PC-9 (cell line): ENCODE measurements at regions not wholly inside any gene's neighbourhood (a gene's known extent, or its start where the extent isn't known, plus 50 kb on each side); places are given as distances from the start of the nearest gene placed in this dataset.

Experiments used
- BruUV-seq: library from RNA; stranded (reverse); fragments of 400-500 nt; replicated peaks from 2 replicates; lab custom pipeline; 2021; lab: Mats Ljungman, UMichigan
- CTCF ChIA-PET: fragments of 300-600 bp; sonication (Branson Sonifier 250); formaldehyde crosslinking; loops from one replicate; lab custom pipeline; 2022; ENCODE audit warnings: antibody characterized with exemption; lab: Charles Lee
- POLR2A ChIA-PET: fragments of 300-600 bp; sonication (Branson Sonifier 250); formaldehyde crosslinking; loops from one replicate; lab custom pipeline; 2022; ENCODE audit warnings: antibody characterized with exemption; ENCODE audit not compliant: unreplicated experiment; lab: Charles Lee
- DNase-seq, 2 experiments: peaks; one replicate each; pipeline versions ENCODE4 v3.0.0 to v3.0.0-alpha.2; 2015 to 2022; ENCODE audit warnings: mixed read lengths in 1 of 2
- H2AFZ ChIP-seq: fragments of 200-600 bp; sonication (generic); 2 replicates; pipeline ENCODE4 v1.8.1; 2017; ENCODE audit warnings: antibody characterized with exemption
- H3F3A ChIP-seq: fragments of 200-600 bp; sonication (generic); 2 replicates; pipeline ENCODE4 v1.8.1; 2017; ENCODE audit warnings: antibody characterized with exemption, mild to moderate bottlenecking, low read depth; ENCODE audit not compliant: insufficient read depth
- H3K27ac ChIP-seq: fragments of 200-600 bp; sonication (generic); 2 replicates; pipeline ENCODE4 v1.6.1; 2016; ENCODE audit warnings: mixed run types
- H3K27me3 ChIP-seq: fragments of 200-600 bp; sonication (generic); 2 replicates; pipeline ENCODE4 v1.6.1; 2016; ENCODE audit warnings: low read depth, mixed run types; ENCODE audit not compliant: insufficient read depth
- H3K36me3 ChIP-seq: fragments of 200-600 bp; sonication (generic); 2 replicates; pipeline ENCODE4 v1.6.1; 2016; ENCODE audit warnings: low read depth, mixed run types
- H3K4me1 ChIP-seq: fragments of 200-600 bp; sonication (generic); replicated peaks from 2 replicates; pipeline ENCODE4 v1.6.1; 2016; ENCODE audit warnings: mixed run types; ENCODE audit not compliant: insufficient read depth
- H3K4me2 ChIP-seq: fragments of 200-600 bp; sonication (generic); 2 replicates; pipeline ENCODE4 v1.6.1; 2017; ENCODE audit warnings: mixed run types
- H3K4me3 ChIP-seq: fragments of 200-600 bp; sonication (generic); 2 replicates; pipeline ENCODE4 v1.6.1; 2016; ENCODE audit warnings: mixed run types
- H3K79me2 ChIP-seq: fragments of 200-600 bp; sonication (generic); 2 replicates; pipeline ENCODE4 v1.6.1; 2017; ENCODE audit warnings: low read depth, mixed run types
- H3K9me2 ChIP-seq: fragments of 200-600 bp; sonication (generic); 2 replicates; pipeline ENCODE4 v1.8.1; 2017; ENCODE audit warnings: mild to moderate bottlenecking; ENCODE audit not compliant: insufficient read depth
- H3K9me3 ChIP-seq: fragments of 200-600 bp; sonication (generic); 2 replicates; pipeline ENCODE4 v1.8.1; 2016; ENCODE audit warnings: low read depth; ENCODE audit not compliant: insufficient read depth
- H4K20me1 ChIP-seq: fragments of 200-600 bp; sonication (generic); 2 replicates; pipeline ENCODE4 v1.8.1; 2017; ENCODE audit not compliant: insufficient read depth
- EZH2 ChIP-seq: fragments of 200-600 bp; sonication (generic); IDR thresholded peaks from 2 replicates; pipeline ENCODE4 v1.8.0; 2017; ENCODE audit warnings: antibody characterized with exemption, low read depth
- intact Hi-C: fragments of 100-400 bp; cut with micrococcal nuclease; formaldehyde crosslinking; loops from one replicate; pipeline ENCODE4 v1.10.0; 2022; ENCODE audit not compliant: unreplicated experiment
- TF ChIP-seq, protein P1 (sequence below): fragments of 200-600 bp; sonication (generic); conservative IDR thresholded peaks from 2 replicates; pipeline ENCODE4 v1.6.1; 2017; ENCODE audit warnings: mixed run types, antibody characterized with exemption, mild to moderate bottlenecking, moderate library complexity

DNA sequence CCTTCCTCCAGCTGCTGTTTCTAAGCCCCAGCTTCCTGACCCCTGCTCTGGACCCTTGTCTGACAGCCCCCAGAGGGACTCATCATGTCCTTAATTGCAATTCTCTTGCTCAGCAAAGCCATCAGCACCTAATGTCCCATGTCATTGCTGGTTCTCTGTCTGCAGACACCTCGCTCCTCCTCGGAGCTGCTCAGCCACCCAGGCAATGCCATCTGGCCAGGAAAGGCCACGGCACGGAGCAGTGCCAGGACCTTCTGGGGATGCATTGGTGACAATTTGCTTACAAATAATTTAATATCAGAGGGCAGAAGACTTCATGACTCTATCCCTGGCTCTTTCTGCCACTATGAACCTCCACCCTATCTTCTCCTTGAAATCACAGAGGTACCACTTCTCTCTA, 107.0 kb upstream of the THY1 start:
- BruUV-seq, result no TSS peak
- Histone ChIP-seq H3K4me2 (no peak overlapping the region), H3K4me1 (no peaks in the 10 kb centered on the region), H3K4me3 (no peak overlapping the region), H3K27ac (no peak overlapping the region), H3K79me2 (no peaks in the 10 kb centered on the region), H2AFZ (no peak overlapping the region), H3K9me3 (no peaks in the 10 kb centered on the region), H3K9me2 (no peaks in the 10 kb centered on the region), H3K36me3 (no peaks in the 10 kb centered on the region), H3F3A (no peaks in the 10 kb centered on the region), H3K27me3 (peaks cover 60% of the 10 kb centered on the region), H4K20me1 (no peaks in the 10 kb centered on the region)
- no peak for DNase-seq
- TF ChIP-seq, protein P1, sequence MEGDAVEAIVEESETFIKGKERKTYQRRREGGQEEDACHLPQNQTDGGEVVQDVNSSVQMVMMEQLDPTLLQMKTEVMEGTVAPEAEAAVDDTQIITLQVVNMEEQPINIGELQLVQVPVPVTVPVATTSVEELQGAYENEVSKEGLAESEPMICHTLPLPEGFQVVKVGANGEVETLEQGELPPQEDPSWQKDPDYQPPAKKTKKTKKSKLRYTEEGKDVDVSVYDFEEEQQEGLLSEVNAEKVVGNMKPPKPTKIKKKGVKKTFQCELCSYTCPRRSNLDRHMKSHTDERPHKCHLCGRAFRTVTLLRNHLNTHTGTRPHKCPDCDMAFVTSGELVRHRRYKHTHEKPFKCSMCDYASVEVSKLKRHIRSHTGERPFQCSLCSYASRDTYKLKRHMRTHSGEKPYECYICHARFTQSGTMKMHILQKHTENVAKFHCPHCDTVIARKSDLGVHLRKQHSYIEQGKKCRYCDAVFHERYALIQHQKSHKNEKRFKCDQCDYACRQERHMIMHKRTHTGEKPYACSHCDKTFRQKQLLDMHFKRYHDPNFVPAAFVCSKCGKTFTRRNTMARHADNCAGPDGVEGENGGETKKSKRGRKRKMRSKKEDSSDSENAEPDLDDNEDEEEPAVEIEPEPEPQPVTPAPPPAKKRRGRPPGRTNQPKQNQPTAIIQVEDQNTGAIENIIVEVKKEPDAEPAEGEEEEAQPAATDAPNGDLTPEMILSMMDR, result no peak
- TF ChIP-seq EZH2, result no peak
- ChIA-PET POLR2A (no interaction called here), CTCF (no interaction called here)
- intact Hi-C loops, result loop anchor here (5.0 to 10.0 kb wide), 3 partner anchors 48 to 112 kb away; no protein-coding TSS in a partner anchor

DNA sequence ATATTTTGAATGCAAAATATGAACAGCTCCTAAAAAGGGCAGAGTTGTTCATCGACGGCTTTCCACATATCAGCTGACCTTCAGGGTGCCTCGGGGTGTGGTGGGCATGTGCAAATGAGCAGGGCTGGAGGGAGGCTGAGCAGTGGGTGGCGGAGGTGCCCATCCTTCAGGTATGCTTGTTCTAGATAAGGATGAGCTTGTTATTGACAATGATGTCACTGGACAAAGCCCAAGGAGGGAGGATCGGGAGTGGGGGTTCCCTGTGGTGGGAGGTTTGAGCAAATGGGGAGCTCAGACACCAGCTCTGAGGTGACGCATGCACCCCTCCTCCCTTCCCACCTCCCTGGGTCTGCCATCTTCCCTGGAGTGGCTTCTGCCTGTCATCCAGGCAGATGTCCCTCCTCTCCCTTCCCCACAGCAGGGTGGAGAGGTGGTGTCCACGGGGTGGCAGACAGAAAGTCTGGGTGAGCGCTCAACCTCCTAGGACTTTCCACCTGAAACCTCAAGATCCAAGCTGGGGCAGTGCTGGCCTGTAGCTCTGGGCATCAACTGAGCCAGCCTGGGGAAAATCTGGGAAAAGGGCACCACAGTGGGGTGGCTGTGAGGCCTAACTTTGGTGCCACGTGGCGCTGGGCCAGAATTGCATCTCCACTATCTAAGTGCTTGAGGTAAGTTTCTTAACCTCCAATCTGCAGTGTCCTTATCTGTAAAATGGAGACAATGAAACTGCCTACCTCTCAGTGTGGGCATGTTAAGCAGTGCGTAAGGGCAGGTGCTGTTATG, 106.3 kb upstream of the THY1 start:
- H3K36me3 ChIP-seq, result no peaks in the 10 kb centered on the region
- H3K9me2 ChIP-seq, result no peaks in the 10 kb centered on the region
- ChIA-PET POLR2A (interaction anchor here (0.7 kb wide), 1 partner anchor 584 kb away, joined by 3 read pairs; no protein-coding TSS in a partner anchor), CTCF (no interaction called here)
- H2AFZ ChIP-seq, result no peak overlapping the region
- no peak overlapping the region for H3K27ac ChIP-seq
- no peak overlapping the region for H3K4me2 ChIP-seq
- BruUV-seq, result no TSS peak
- H3K79me2 ChIP-seq, result no peaks in the 10 kb centered on the region
- intact Hi-C loops, result no loop called here
- no peaks in the 10 kb centered on the region for H3K4me1 ChIP-seq
- H3K4me3 ChIP-seq, result no peak overlapping the region
- DNase-seq, result peak in 1 of 2 experiments; percentile 28
- H3K9me3 ChIP-seq, result no peaks in the 10 kb centered on the region
- H3K27me3 ChIP-seq, result peaks cover 66% of the 10 kb centered on the region
- no peaks in the 10 kb centered on the region for H4K20me1 ChIP-seq
- TF ChIP-seq EZH2, result no peak
- TF ChIP-seq, protein P1, result no peak
- no peaks in the 10 kb centered on the region for H3F3A ChIP-seq

DNA sequence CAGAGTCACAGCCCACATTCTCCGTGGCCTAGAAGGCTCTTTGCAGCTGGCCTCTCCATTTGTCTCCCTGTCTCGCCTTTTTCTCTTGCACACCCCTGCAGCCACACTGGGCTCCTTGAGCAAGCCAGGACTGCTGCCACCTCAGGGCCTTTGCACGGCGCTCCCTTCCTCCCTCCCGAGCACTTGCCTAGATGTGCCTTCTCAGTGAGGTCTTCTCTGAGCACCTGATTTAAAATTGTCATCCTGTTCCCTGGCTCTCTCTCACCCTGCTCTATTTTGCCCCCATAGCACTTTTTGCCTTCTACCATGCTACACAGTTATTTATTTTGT, 102.9 kb upstream of the THY1 start:
- Histone ChIP-seq H3K4me3 (no peak overlapping the region), H3K9me2 (no peaks in the 10 kb centered on the region), H3K4me2 (no peak overlapping the region), H3K79me2 (no peaks in the 10 kb centered on the region), H3K9me3 (no peaks in the 10 kb centered on the region), H3F3A (no peaks in the 10 kb centered on the region), H3K36me3 (no peaks in the 10 kb centered on the region), H2AFZ (no peak overlapping the region), H4K20me1 (no peaks in the 10 kb centered on the region), H3K27me3 (peaks cover 86% of the 10 kb centered on the region), H3K27ac (no peak overlapping the region), H3K4me1 (no peaks in the 10 kb centered on the region)
- TF ChIP-seq, protein P1, result no peak
- no peak for TF ChIP-seq EZH2
- POLR2A ChIA-PET, result no interaction called here
- BruUV-seq, result no TSS peak
- intact Hi-C loops, result no loop called here
- CTCF ChIA-PET, result no interaction called here
- no peak for DNase-seq
